ENCODE measurements at regions not wholly inside any gene's neighbourhood (a gene's known extent, or its start where the extent isn't known, plus 50 kb on each side); places are given as distances from the start of the nearest gene placed in this dataset.

DNA sequence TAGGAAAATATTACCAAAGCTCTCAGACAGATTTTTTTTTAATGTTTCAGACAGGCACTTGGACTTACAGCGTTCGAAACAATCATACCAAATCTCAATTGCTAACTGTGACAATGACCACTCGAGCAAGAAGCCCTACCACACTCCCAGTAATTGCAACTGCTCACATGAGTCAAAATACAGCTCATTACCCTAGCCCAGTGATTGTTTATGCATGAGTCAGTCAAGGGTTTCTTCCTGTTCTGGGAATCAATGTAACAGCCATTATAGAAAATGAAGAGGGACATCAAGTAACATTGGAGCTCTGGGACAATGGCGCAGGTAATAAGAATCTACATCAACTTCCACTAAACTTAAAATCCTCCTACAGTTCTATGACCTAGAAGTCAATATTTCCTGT lies 56.1 kb upstream of the SH3GLB1 start:
- peak; percentile 44 for DNase-seq (ENCODE audit: low read depth)
- H3K4me3 ChIP-seq (ENCODE audit: low read depth, low read length) = no peak overlapping the region
- TF ChIP-seq, protein P1, sequence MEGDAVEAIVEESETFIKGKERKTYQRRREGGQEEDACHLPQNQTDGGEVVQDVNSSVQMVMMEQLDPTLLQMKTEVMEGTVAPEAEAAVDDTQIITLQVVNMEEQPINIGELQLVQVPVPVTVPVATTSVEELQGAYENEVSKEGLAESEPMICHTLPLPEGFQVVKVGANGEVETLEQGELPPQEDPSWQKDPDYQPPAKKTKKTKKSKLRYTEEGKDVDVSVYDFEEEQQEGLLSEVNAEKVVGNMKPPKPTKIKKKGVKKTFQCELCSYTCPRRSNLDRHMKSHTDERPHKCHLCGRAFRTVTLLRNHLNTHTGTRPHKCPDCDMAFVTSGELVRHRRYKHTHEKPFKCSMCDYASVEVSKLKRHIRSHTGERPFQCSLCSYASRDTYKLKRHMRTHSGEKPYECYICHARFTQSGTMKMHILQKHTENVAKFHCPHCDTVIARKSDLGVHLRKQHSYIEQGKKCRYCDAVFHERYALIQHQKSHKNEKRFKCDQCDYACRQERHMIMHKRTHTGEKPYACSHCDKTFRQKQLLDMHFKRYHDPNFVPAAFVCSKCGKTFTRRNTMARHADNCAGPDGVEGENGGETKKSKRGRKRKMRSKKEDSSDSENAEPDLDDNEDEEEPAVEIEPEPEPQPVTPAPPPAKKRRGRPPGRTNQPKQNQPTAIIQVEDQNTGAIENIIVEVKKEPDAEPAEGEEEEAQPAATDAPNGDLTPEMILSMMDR (IDR thresholded peaks at IDR 0.05; ENCODE audit: insufficient read depth, low read depth, low read length) = no peak

DNA sequence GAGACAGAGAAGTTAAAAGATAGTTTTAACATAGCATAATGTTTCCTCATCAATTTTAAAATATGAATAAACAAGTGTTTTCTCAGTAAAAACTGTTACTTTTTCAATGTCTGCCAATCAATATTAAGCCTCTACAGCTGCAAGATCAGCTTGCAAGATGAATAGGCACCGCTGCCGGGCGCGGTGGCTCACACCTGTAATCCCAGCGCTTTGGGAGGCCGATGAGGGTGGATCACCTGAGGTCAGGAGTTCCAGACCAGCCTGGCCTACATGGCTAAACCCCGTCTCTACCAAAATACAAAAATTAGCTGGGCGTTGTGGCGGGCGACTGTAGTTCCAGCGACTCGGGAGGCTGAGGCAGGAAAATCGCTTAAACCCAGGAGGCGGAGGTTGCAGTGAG lies 54.8 kb upstream of the SH3GLB1 start:
- TF ChIP-seq, protein P1 (IDR thresholded peaks at IDR 0.05; ENCODE audit: insufficient read depth, low read depth, low read length) = no peak
- DNase-seq (ENCODE audit: low read depth) = no peak
- no peak overlapping the region for H3K4me3 ChIP-seq (ENCODE audit: low read depth, low read length)

DNA sequence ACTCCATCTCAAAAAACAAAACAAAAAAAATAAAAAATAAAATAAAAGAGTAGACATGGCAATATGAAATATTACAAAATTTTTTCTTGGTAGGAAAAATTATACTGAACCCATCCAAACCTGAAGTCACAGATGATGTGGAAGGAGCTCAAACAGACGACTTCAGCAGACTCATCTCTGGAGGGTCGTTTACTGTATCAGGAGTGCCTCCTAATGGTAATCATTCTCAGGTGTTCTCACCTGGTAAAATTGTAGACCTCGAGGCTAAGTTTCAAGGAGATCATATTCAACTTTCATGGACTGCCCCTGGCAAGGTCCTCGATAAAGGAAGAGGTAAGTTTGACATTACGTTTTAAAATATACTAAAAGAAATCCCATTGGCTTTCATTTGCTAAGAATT lies 54.3 kb upstream of the SH3GLB1 start:
- no peak overlapping the region for H3K4me3 ChIP-seq (ENCODE audit: low read depth, low read length)
- no peak for DNase-seq (ENCODE audit: low read depth)
- TF ChIP-seq, protein P1 (IDR thresholded peaks at IDR 0.05; ENCODE audit: insufficient read depth, low read depth, low read length) = no peak
